RPMI8226 (cell line): ENCODE measurements at regions not wholly inside any gene's neighbourhood (a gene's known extent, or its start where the extent isn't known, plus 50 kb on each side); places are given as distances from the start of the nearest gene placed in this dataset.

Experiments used
- DNase-seq: peaks from one replicate; pipeline ENCODE4 v3.0.0-alpha.2; 2015

DNA sequence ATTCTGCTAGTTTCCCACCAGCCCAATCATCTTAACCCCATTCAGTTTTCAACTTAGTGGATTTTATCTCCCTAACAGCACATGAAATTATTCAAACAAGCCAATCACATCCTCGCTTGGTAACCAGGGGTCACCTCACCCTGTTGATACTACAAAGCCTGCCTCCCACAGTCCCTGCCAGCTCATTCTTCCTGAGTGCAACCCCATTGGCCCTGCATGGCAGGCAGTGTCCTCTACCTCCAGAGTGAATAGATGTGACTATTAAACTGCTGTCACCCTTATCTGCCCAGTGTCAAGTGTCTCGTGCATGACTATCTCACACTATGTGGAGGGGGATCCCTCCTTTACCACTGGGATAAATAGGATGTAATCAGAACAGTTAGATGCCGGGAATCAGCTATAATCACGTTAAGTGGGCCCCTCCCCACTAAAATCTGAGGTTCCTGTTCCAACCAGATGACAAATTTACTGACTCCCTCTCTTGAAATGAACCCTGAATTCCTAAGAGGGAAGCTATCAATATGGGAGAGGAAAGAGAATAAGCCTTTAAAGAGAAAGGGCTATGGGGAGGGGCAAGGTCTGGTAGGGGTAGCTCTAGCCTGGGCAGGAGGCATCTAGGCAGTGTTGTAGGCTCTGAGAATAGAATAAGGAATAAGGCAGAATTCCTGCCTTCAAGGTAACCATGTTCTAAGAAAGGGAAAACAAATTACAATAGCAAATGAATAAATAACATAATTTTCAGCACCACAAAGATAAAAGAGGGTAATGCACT, 155.9 kb downstream of the SLC30A10 start:
- DNase-seq: no peak

DNA sequence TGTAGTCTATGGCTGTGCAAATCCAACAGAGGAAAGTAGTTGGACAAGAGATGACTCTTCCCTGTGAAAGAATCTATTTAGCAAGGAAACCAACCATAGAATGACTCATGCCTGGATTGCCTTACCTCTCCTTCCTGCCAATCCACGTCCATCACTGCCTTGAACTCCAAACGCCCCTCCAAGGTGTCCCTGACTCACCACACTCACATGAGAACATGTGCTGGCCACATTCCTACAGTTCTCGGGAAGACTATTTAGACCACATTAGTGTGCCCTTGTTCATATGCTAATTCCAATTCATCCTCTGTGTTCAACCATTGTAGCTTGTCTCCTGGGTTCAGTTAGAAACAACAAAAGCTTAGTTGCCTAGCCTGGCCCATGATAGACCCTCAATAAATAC, 157.3 kb downstream of the SLC30A10 start:
- DNase-seq: no peak

DNA sequence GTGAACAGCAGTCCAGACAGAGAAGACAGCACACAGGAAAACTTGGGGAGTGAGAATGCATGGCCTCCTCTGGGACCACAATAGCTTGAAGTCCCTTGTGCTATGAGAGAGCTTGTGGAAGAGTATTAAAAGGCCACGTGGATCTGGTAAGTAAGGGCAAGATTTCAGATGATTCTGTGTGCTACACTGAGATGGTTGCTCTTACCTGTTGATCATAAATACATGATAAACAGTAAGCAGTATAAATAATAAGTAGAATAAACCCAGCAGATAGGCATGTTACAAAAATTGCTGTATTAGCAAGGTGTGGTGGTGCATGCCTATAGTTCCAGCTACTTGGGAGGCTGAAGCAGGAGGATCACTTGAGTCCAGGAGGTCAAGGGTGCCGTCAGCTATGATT, 150.4 kb upstream of the ZC3H11B start:
- no peak for DNase-seq

- DNase-seq: no peak
Measured at GRCh38 chr1:219761208-219761860, 148.4 kb upstream of the ZC3H11B start.

GRCh38 chr1:219759095-219759494, 146.2 kb upstream of the ZC3H11B start:
- DNase-seq: no peak

- no peak for DNase-seq
Measured at GRCh38 chr1:219757890-219758289, 145.0 kb upstream of the ZC3H11B start.

DNA sequence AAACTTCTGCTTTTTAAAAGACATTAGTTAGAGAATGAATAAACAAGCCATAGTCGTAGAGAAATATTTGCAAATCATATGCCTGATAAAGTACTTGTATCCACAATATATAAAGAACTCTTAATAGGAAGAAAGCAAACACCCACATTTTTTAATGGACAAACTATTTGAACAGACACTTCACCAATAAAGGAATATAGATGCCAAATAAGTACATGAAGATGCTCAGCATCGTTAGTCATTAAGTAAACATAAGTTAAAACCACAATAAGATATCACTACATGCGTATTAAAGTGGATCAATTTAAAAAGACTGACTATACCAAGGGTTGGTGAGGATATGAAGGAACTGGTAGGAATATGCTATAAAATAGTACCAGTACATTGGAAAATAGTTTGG, 142.3 kb upstream of the ZC3H11B start:
- DNase-seq: no peak

DNA sequence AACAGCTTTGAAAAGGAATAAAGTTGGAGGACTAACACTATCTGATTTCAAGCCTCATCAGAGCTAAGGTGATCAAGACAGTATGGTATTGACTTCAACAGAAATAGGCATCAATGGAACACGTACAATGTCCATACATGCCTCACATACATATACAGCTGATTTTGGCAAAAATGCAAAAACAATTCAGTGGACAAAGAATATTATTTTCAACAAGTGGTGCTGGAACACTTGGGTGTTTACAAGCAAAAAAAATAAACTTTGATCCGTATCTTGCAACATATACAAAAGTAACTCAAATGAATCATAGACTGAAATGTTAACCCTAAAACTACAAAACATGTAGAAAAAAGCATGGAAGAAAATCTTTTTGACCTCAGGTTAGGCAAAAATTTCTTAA, 141.9 kb upstream of the ZC3H11B start:
- DNase-seq: no peak

DNA sequence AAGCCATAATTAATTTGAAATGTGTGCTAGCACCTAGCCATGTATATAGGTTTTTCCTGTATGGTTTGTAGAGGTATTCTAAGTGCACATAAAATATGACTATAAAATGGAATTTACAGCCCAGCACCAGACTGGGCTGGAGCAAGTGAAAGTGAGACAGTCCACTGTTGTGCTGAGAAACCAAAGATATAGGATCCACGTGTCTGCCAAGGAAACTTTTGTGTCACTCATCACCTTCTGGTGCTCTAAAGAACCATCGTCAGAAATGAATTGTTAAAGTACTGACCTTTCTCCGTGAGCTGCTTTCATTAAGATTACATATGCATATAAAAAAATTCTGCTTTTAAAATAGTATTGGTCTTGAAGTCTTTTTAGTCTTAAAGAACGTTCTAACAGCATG, 141.0 kb upstream of the ZC3H11B start:
- no peak for DNase-seq

GRCh38 chr1:219752645-219753044, 139.7 kb upstream of the ZC3H11B start:
- no peak for DNase-seq

GRCh38 chr1:219751870-219752507, 139.1 kb upstream of the ZC3H11B start:
- no peak for DNase-seq

DNA sequence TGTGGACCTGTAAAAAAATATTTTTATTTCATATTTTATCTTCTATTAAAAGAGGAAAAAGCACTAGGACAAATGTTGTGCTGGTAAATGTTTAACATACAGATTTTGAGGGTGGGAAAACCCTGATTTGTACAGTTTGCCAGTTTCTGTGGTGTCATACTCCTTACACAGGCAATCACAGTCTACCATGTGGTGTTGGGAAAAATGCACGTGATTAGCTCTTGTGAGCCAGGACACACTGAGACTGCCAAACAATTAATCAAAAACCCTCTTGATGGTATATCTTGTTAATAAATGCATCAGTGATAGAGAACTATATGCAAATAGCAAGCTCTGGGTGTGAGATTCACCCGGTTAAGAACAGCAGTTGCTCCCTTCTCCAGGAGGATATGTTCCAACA, 136.5 kb upstream of the ZC3H11B start:
- no peak for DNase-seq

GRCh38 chr1:219746141-219746540, 133.2 kb upstream of the ZC3H11B start:
- DNase-seq: no peak

GRCh38 chr1:219744652-219745469, 132.0 kb upstream of the ZC3H11B start:
- no peak for DNase-seq

DNA sequence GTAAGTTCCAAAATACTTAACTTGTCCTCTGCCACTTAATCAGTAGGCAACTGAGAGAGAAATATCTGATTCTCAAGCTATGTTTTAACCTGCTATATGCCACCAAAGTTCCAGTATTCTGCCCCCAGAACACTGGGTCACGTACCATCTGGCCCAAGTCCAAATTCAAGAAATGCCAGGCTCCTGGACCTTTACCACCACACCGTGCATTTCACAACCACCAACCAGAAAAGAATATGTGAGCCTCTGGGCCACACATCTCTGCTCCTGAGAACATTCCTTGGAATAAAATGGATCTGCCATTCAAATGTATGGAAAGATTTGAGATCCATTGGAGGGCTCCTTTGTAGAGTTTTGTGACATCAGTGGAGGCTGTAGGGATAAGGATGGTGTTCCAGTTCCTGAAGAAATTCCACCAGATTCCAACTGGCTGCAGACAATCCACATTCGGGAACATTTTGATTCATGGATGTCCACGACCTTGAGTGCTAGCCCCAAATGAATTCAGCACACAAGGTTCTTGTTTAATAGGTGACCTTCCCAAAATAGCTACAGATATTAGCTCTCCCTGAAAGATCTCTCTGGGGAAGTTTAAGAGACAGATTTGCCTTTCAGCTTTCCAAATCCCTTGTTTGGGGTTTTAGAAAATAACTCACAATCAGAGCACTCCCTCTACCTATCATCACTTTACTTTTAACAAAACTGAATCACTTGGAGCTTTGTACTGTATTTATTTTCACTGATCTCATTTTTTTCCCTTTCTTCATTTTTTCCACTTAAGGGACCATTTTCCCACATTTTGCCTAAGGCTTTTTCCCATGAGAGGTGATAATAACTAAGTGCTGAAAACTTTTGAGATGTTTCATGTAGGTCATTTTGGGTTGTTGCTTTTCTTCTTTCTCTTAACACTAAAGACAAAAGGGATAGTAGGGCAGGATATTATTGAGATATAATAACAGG, 128.4 kb upstream of the ZC3H11B start:
- DNase-seq: no peak

GRCh38 chr1:219733511-219734174, 120.7 kb upstream of the ZC3H11B start:
- no peak for DNase-seq

GRCh38 chr1:219732814-219733491, 120.0 kb upstream of the ZC3H11B start:
- no peak for DNase-seq

GRCh38 chr1:219731771-219732170, 118.9 kb upstream of the ZC3H11B start:
- DNase-seq: no peak

DNA sequence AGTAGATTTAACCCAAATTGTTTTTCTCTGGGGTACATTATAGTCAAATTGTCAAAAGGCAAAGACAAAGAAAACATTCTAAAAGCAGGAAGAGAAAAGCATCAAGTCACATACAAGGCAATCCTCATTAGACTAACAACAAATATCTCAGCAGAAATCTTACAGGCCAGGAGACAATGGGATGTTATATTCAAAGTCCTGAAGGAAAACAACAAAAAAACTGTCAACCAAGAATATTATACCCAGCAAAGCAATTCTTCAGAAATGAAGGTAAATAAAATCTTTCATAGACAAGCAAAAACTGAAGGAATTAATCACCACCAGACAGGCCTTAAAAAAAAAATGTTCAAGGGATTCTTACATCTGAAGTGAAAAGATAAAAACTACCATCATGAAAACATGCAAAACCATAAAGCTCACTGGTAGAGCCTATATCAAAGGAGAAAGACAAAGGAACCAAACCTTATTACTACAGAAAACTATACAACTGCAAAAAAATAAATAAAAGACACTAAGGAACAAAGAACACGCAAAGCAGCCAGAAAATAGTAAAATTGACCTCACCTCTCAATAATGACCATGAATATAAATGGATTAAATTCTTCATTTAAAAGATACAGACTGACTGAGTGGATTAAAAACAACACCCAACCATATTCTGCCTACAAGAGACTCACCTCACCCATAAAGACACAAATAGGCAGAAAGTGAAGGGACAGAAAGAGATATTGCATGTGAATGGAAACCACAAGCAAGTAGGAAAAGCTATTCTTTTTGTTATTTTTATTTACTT, 113.8 kb upstream of the ZC3H11B start:
- DNase-seq: no peak

GRCh38 chr1:219724440-219724839, 111.5 kb upstream of the ZC3H11B start:
- DNase-seq: no peak
